ENCODE measurements at regions not wholly inside any gene's neighbourhood (a gene's known extent, or its start where the extent isn't known, plus 50 kb on each side); places are given as distances from the start of the nearest gene placed in this dataset.

GRCh38 chr12:111012918-111013317, 92.5 kb upstream of the MYL2 start:
- Histone ChIP-seq H3K36me3 (no peaks in the 10 kb centered on the region), H3K9me3 (no peaks in the 10 kb centered on the region), H3K27ac (no peak overlapping the region), H3K4me3 (no peak overlapping the region), H3K27me3 (peaks cover 0 to 3% (median 0%) of the 10 kb centered on the region in 3 donors), H3K4me1 (no peaks in the 10 kb centered on the region)
- intact Hi-C loops (cut with DNase I), result no loop called here
- no peak for DNase-seq
- no peak for TF ChIP-seq CTCF (IDR thresholded peaks at IDR 0.05)
- TF ChIP-seq EP300 (IDR thresholded peaks at IDR 0.05), result no peak
- TF ChIP-seq POLR2A (IDR thresholded peaks at IDR 0.05), result no peak
- no peak for TF ChIP-seq POLR2AphosphoS5 (IDR thresholded peaks at IDR 0.05)
- 89 to 92% methylated on average over 3 of the region's 3 CpGs for WGBS, 2 donors

- intact Hi-C loops (cut with DNase I), result no loop called here
- Histone ChIP-seq H3K27me3 (peaks cover 0 to 3% (median 0%) of the 10 kb centered on the region in 3 donors), H3K36me3 (no peaks in the 10 kb centered on the region), H3K4me1 (no peaks in the 10 kb centered on the region), H3K9me3 (no peaks in the 10 kb centered on the region), H3K4me3 (no peak overlapping the region), H3K27ac (no peak overlapping the region)
- DNase-seq, result no peak
- WGBS, 2 donors, result 92 to 93% methylated on average over 15 of the region's 15 CpGs
- no peak for TF ChIP-seq EP300 (IDR thresholded peaks at IDR 0.05)
- TF ChIP-seq POLR2AphosphoS5 (IDR thresholded peaks at IDR 0.05), result no peak
- no peak for TF ChIP-seq POLR2A (IDR thresholded peaks at IDR 0.05)
- TF ChIP-seq CTCF (IDR thresholded peaks at IDR 0.05), result no peak
Observed at GRCh38 chr12:111011999-111012600, 91.7 kb upstream of the MYL2 start.

GRCh38 chr12:111010916-111011657, 90.7 kb upstream of the MYL2 start:
- Histone ChIP-seq H3K27ac (no peak overlapping the region), H3K4me3 (no peak overlapping the region), H3K4me1 (no peaks in the 10 kb centered on the region), H3K9me3 (no peaks in the 10 kb centered on the region), H3K27me3 (peaks cover 0 to 3% (median 2%) of the 10 kb centered on the region in 3 donors), H3K36me3 (no peaks in the 10 kb centered on the region)
- intact Hi-C loops (cut with DNase I), result no loop called here
- no peak for DNase-seq
- 77 to 82% methylated on average over 6 of the region's 6 CpGs for WGBS, 2 donors
- TF ChIP-seq POLR2AphosphoS5 (IDR thresholded peaks at IDR 0.05), result no peak

- Histone ChIP-seq H3K4me3 (no peak overlapping the region), H3K4me1 (no peaks in the 10 kb centered on the region), H3K27me3 (peaks cover 0 to 10% (median 10%) of the 10 kb centered on the region in 3 donors), H3K36me3 (no peaks in the 10 kb centered on the region), H3K27ac (no peak overlapping the region), H3K9me3 (no peaks in the 10 kb centered on the region)
- TF ChIP-seq POLR2A (IDR thresholded peaks at IDR 0.05) (no peak), CTCF (IDR thresholded peaks at IDR 0.05) (no peak), POLR2AphosphoS5 (IDR thresholded peaks at IDR 0.05) (no peak), EP300 (IDR thresholded peaks at IDR 0.05) (no peak)
- WGBS, 2 donors, result 82 to 84% methylated on average over 3 of the region's 3 CpGs
- intact Hi-C loops (cut with DNase I), result no loop called here
- no peak for DNase-seq
Observed at GRCh38 chr12:111010061-111010460, 89.7 kb upstream of the MYL2 start.

GRCh38 chr12:111006621-111007020, 86.2 kb upstream of the MYL2 start:
- Histone ChIP-seq H3K9me3 (no peaks in the 10 kb centered on the region), H3K4me3 (no peak overlapping the region), H3K27me3 (peaks cover 0 to 19% (median 10%) of the 10 kb centered on the region in 3 donors), H3K4me1 (no peaks in the 10 kb centered on the region), H3K27ac (no peak overlapping the region), H3K36me3 (no peaks in the 10 kb centered on the region)
- TF ChIP-seq EP300 (IDR thresholded peaks at IDR 0.05), result no peak
- no peak for TF ChIP-seq POLR2AphosphoS5 (IDR thresholded peaks at IDR 0.05)
- no peak for TF ChIP-seq POLR2A (IDR thresholded peaks at IDR 0.05)
- TF ChIP-seq CTCF (IDR thresholded peaks at IDR 0.05), result no peak
- 54 to 56% methylated on average over 2 of the region's 2 CpGs for WGBS, 2 donors
- intact Hi-C loops (cut with DNase I), result no loop called here
- DNase-seq, result no peak

All from sigmoid colon (tissue), 6 donors.